ENCODE measurements at regions not wholly inside any gene's neighbourhood (a gene's known extent, or its start where the extent isn't known, plus 50 kb on each side); places are given as distances from the start of the nearest gene placed in this dataset.

DNA sequence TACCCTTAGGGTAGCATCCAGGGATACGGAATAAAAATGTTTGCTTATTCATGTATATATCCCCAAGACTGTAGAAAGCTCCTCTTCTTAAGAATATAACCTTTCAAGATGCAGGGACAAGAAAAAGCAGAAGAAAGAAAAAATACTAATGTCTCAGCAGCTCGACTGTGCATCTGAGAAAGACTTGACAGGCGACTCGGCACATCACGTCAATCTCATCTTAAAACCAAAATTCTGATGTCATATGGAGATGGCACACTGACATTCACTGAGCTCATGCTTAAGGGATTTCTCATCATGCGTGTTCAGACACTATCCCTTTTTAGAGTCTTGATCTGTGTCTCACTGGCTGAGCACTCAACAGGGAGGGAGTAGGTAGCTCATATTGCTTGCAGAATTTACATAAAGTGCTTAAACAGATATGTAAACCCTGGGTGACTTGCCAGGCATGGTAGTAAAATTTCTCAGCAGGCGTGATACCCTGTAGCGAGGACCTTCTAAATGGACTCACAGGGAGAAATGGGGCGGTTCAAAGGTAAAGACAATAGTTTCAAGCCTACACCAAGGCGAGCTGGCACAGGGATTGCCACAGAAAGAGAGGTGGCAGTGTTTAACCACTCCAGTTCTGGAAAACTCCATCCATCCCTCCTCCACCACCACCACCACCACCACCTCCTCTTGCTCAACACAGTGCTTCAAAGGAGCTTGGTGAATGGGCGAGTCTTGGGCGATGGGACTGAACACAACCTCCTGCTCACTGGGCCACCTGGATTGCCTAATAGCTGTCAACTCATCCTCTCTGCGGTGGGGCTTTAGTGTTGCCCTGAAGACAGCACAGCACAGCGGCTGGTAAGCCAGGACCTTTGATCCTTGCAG is 330.5 kb downstream of the TFAP2A start:
- Histone ChIP-seq H3K9me3 (ENCODE audit: low read length) (no peaks in the 10 kb centered on the region), H2AFZ (ENCODE audit: low read length) (no peak overlapping the region), H3K36me3 (replicated peaks in 1 of 2; ENCODE audit: control insufficient read depth in 1 of 2, insufficient read depth in 2 of 2, low read length in 2 of 2) (no peaks in the 10 kb centered on the region), H4K20me1 (ENCODE audit: insufficient read depth, low read length) (no peaks in the 10 kb centered on the region), H3K79me2 (ENCODE audit: insufficient read depth, low read length) (no peaks in the 10 kb centered on the region), H3K4me1 (ENCODE audit: insufficient read depth, low read length) (no peaks in the 10 kb centered on the region), H3K27ac (ENCODE audit: extremely low read length, insufficient read depth, low read length) (no peak overlapping the region), H3K4me3 (replicated peaks in 1 of 3; ENCODE audit: insufficient read depth in 1 of 3, low read depth in 2 of 3, low read length in 3 of 3) (no peak overlapping the region), H3K4me2 (ENCODE audit: low read depth, low read length) (no peak overlapping the region), H3K27me3 (ENCODE audit: control insufficient read depth in 1 of 2, insufficient read depth in 2 of 2, low read length in 2 of 2) (no peaks in the 10 kb centered on the region), H3K9ac (ENCODE audit: insufficient read depth, low read depth, low read length) (no peak overlapping the region)
- no peak for DNase-seq (ENCODE audit: low spot score)
- in situ Hi-C loops (cut with HindIII; ENCODE audit: extremely low pct_ligation_motif_present, low pct_unique_long_range_greater_than_20kb) (no loop called here), intact Hi-C loops (cut with micrococcal nuclease; ENCODE audit: unreplicated experiment) (no loop called here)
- no TSS peak for BruUV-seq (replicated peaks)
- 0 out of 3 replicates have a peak, but pooled peaks have one; percentile 46 for ATAC-seq
- no peak for FAIRE-seq
- WGBS (ENCODE audit: low lambda C conversion rate), result 26% methylated on average over 14 of the region's 14 CpGs
- ChIA-PET CTCF (ENCODE audit: low intra/inter-chr PET ratio, low total read pairs) (no interaction called here), POLR2A (no interaction called here)
- TF ChIP-seq IRX3 (CRISPR knock-in tag; IDR thresholded peaks at IDR 0.05; ENCODE audit: borderline replicate concordance, low read depth) (no peak), ZNF878 (CRISPR knock-in tag; IDR thresholded peaks at IDR 0.05) (no peak), ARNT (IDR thresholded peaks at IDR 0.05) (no peak), ZBTB3 (CRISPR knock-in tag; IDR thresholded peaks at IDR 0.05; ENCODE audit: borderline replicate concordance, low read depth) (no peak), FIP1L1 (IDR thresholded peaks at IDR 0.05; ENCODE audit: borderline replicate concordance, insufficient read depth, low read depth, low read length) (no peak), THYN1 (CRISPR knock-in tag; IDR thresholded peaks at IDR 0.05; ENCODE audit: borderline replicate concordance, low read depth) (no peak)
- TF ChIP-seq, protein P1, sequence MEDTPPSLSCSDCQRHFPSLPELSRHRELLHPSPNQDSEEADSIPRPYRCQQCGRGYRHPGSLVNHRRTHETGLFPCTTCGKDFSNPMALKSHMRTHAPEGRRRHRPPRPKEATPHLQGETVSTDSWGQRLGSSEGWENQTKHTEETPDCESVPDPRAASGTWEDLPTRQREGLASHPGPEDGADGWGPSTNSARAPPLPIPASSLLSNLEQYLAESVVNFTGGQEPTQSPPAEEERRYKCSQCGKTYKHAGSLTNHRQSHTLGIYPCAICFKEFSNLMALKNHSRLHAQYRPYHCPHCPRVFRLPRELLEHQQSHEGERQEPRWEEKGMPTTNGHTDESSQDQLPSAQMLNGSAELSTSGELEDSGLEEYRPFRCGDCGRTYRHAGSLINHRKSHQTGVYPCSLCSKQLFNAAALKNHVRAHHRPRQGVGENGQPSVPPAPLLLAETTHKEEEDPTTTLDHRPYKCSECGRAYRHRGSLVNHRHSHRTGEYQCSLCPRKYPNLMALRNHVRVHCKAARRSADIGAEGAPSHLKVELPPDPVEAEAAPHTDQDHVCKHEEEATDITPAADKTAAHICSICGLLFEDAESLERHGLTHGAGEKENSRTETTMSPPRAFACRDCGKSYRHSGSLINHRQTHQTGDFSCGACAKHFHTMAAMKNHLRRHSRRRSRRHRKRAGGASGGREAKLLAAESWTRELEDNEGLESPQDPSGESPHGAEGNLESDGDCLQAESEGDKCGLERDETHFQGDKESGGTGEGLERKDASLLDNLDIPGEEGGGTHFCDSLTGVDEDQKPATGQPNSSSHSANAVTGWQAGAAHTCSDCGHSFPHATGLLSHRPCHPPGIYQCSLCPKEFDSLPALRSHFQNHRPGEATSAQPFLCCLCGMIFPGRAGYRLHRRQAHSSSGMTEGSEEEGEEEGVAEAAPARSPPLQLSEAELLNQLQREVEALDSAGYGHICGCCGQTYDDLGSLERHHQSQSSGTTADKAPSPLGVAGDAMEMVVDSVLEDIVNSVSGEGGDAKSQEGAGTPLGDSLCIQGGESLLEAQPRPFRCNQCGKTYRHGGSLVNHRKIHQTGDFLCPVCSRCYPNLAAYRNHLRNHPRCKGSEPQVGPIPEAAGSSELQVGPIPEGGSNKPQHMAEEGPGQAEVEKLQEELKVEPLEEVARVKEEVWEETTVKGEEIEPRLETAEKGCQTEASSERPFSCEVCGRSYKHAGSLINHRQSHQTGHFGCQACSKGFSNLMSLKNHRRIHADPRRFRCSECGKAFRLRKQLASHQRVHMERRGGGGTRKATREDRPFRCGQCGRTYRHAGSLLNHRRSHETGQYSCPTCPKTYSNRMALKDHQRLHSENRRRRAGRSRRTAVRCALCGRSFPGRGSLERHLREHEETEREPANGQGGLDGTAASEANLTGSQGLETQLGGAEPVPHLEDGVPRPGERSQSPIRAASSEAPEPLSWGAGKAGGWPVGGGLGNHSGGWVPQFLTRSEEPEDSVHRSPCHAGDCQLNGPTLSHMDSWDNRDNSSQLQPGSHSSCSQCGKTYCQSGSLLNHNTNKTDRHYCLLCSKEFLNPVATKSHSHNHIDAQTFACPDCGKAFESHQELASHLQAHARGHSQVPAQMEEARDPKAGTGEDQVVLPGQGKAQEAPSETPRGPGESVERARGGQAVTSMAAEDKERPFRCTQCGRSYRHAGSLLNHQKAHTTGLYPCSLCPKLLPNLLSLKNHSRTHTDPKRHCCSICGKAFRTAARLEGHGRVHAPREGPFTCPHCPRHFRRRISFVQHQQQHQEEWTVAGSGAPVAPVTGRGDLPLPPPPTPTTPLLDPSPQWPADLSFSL (CRISPR knock-in tag; IDR thresholded peaks at IDR 0.05), result no peak
- TF ChIP-seq, protein P2, sequence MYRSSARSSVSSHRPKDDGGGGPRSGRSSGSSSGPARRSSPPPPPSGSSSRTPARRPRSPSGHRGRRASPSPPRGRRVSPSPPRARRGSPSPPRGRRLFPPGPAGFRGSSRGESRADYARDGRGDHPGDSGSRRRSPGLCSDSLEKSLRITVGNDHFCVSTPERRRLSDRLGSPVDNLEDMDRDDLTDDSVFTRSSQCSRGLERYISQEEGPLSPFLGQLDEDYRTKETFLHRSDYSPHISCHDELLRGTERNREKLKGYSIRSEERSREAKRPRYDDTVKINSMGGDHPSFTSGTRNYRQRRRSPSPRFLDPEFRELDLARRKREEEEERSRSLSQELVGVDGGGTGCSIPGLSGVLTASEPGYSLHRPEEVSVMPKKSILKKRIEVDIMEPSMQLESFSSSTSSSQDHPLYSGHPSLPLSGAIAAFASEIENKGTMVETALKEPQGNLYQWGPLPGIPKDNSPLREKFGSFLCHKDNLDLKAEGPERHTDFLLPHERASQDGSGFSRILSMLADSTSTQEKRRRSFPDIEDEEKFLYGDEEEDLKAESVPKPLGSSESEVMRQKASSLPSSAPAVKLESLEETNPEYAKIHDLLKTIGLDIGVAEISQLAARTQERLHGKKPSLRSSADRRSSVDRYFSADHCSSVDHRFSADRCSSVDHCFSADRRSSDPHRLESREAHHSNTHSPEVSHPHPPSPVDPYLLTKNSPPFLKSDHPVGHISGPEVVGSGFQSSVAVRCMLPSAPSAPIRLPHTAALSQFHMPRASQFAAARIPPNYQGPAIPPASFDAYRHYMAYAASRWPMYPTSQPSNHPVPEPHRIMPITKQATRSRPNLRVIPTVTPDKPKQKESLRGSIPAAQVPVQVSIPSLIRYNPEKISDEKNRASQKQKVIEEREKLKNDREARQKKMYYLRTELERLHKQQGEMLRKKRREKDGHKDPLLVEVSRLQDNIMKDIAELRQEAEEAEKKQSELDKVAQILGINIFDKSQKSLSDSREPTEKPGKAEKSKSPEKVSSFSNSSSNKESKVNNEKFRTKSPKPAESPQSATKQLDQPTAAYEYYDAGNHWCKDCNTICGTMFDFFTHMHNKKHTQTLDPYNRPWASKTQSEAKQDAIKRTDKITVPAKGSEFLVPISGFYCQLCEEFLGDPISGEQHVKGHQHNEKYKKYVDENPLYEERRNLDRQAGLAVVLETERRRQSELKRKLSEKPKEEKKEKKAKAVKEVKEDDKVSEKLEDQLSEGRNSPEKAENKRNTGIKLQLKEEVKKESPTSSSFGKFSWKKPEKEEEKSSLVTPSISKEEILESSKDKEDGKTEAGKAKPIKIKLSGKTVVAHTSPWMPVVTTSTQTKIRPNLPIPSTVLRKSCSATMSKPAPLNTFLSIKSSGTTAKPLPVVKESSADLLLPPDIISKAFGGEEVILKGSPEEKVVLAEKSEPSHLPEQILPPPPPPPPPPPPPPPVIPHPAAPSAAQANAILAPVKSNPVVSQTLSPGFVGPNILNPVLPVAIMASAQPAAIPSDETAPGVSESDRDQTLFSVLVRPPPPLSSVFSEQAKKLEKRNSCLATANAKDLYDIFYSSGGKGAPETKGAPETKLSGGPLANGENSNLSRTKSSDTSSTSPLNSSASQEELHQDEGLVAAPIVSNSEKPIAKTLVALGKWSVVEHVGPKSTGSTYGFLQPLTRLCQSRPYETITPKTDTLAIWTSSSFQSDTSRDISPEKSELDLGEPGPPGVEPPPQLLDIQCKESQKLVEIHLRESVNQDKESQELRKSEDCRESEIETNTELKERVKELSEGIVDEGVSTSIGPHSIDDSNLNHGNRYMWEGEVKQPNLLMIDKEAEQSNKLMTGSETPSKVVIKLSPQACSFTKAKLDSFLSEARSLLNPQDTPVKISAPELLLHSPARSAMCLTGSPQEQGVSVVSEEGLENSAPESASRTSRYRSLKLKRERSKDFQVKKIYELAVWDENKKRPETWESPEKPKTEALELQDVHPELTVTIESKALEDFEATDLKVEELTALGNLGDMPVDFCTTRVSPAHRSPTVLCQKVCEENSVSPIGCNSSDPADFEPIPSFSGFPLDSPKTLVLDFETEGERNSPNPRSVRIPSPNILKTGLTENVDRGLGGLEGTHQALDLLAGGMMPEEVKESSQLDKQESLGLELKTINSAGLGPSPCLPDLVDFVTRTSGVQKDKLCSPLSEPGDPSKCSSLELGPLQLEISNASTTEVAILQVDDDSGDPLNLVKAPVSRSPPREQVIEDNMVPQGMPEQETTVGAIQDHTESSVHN (CRISPR knock-in tag; IDR thresholded peaks at IDR 0.05), result no peak

All from HepG2 (cell line).